HG02943 (cell line): ENCODE measurements at regions not wholly inside any gene's neighbourhood (a gene's known extent, or its start where the extent isn't known, plus 50 kb on each side); places are given as distances from the start of the nearest gene placed in this dataset.
"Not testable (repeated sequence)": the region's sequence is repeated elsewhere in the genome, so short reads cannot be mapped to it uniquely, and the experiment has no call there.

Source experiments
- ATAC-seq: cut with Tn5 transposase; IDR thresholded peaks from one replicate; pipeline ENCODE4 v1.9.1; 2021; ENCODE audit warnings: mild to moderate bottlenecking, low read depth, moderate library complexity; ENCODE audit not compliant: unreplicated experiment

GRCh38 chrX:84856791-84857190 is 146.9 kb upstream of the APOOL start:
- ATAC-seq = not testable (repeated sequence)

- not testable (repeated sequence) for ATAC-seq
Measured at GRCh38 chrX:84858771-84859170, 144.9 kb upstream of the APOOL start.

- no peak for ATAC-seq
Measured at GRCh38 chrX:84865113-84865512, 138.6 kb upstream of the APOOL start.

- ATAC-seq = not testable (repeated sequence)
Measured at GRCh38 chrX:84870281-84870680, 133.4 kb upstream of the APOOL start.

- not testable (repeated sequence) for ATAC-seq
Measured at GRCh38 chrX:84872160-84872771, 131.4 kb upstream of the APOOL start.

GRCh38 chrX:84873176-84873575 is 130.5 kb upstream of the APOOL start:
- no peak for ATAC-seq

- no peak for ATAC-seq
Measured at GRCh38 chrX:84876876-84877275, 126.8 kb upstream of the APOOL start.

GRCh38 chrX:84893897-84894296 is 109.8 kb upstream of the APOOL start:
- no peak for ATAC-seq

- no peak for ATAC-seq
Measured at GRCh38 chrX:84907324-84907968, 96.2 kb upstream of the APOOL start.

GRCh38 chrX:84909151-84909550 is 94.5 kb upstream of the APOOL start:
- ATAC-seq = no peak

GRCh38 chrX:84924624-84925023 is 79.1 kb upstream of the APOOL start:
- ATAC-seq = no peak

GRCh38 chrX:84932814-84933213 is 70.9 kb upstream of the APOOL start:
- no peak for ATAC-seq

GRCh38 chrX:84933956-84934556 is 69.6 kb upstream of the APOOL start:
- ATAC-seq = no peak
